GM18868 (cell line): ENCODE measurements at regions not wholly inside any gene's neighbourhood (a gene's known extent, or its start where the extent isn't known, plus 50 kb on each side); places are given as distances from the start of the nearest gene placed in this dataset.
A peak's percentile ranks its signal among the peaks of the same experiment; 100 is the strongest.

Experiments used
- ATAC-seq: cut with Tn5 transposase; IDR thresholded peaks from one replicate; pipeline ENCODE4 v1.9.1; 2021; ENCODE audit warnings: mild to moderate bottlenecking, moderate library complexity; ENCODE audit not compliant: unreplicated experiment

DNA sequence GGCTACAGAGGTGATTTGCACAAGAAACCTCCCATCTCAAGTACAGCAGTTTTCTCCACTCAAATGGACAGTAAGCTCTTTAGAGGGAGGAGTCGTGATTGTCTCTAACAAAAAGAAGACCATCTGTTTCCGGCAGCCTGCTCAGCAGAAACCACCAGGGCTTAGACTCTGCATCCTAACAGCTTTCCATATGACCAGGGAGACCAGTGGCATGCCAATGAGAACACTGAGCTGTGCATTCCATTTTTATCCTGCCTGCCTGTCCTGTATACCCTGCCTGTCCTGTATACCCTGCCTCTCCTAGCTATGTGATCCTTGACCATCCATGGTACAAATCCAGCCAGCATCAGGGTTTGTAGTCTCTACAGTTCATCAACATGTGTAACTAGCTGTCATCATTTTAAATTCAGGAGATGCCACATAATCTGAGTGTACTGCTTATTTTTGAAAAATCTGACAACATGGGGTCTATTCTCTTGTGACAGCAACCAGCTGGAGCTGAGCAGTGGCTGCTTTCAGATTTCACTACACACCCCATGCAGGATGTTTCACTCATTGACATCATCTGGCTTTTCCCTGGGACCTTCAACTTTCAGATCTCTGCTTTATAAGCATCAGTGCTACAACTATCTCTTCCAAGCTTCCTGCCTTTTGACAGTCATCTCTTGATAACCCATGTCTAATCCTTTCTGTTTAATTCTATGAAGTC, 50.5 kb upstream of the POU2AF2 start:
- ATAC-seq, result no peak

DNA sequence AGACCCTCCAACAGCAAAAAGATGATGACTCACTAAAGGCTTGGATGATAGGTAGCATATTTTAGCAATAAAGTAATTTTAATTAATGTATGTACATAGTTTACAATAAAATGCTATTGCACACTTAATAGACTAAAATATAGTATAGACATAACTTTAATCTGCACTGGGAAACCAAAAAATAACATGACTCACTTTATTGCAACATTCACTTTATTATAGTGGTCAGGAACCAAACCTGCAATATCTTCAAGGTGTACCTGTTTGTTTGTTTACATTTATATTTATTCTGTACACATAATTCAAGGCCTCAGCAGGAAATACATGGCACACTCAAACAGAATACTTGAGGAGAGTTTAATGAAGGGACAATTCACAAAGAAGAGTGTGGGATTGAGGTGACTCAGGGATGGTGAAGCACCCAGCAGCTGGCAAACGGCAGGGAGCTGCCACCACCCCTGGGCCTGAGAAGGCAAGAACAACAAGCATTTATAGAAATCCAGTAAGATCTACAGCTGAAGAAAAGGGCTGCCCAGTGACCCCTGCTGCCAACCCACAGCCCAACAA, 51.5 kb upstream of the POU2AF2 start:
- ATAC-seq, result no peak

DNA sequence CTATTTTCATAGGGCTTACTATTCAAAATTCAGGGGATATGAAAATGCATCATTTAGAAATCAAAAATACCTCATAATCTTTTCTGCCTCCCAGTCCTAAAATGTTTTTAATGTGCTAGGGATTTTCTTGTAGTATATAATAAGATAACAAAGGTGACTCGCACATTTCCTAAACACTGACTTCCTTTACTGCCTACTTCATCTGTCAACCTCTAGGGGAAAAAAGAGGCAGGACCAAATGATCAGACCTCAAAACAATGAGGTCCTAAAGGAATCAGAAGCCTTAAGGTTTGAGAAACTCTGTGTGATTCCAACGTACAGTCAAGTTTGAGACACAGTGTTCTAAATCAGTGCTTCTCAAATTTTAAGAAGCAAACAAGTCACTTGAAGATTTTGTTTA, 56.1 kb upstream of the POU2AF2 start:
- no peak for ATAC-seq

GRCh38 chr11:111186308-111186915, 59.1 kb upstream of the POU2AF2 start:
- no peak for ATAC-seq

DNA sequence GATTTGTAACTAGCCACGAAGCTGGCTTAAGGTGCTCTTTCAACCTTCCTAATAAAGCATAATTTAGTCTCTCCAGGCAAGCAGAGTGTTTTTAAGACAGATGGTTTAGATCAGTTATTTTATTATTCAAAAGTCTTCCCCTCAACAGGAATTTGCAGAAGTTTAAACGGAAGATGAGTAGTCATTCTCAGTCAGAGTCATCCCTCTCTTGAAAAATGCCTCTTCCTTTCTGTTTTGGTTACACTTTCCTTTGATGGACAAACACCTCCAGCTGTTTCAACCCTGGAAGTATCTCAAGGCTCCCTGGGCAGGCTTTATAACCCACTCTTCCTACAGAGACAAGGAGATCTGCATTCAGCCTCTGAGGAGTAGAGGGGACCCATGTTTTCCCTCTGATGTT, 60.3 kb upstream of the POU2AF2 start:
- no peak for ATAC-seq

DNA sequence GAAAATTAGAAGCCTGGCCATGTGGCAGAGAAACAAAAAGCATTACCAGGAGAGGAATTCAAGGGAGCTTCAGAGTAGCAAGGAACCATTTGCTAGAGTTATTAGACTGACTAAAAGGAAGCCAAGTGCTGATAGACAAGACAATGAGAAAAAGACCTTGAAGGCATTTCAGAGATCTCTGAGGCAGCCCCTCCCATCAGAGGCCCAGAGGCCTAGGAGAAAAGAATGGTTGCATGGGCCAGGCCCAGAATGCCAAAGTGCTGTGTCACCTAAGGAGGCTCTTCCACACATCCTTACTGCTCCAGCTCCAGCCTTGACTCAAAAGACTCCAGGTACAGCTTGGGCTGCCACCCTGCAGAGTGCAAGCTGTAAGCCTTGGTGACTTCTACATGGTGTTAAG, 61.8 kb upstream of the POU2AF2 start:
- ATAC-seq, result no peak

DNA sequence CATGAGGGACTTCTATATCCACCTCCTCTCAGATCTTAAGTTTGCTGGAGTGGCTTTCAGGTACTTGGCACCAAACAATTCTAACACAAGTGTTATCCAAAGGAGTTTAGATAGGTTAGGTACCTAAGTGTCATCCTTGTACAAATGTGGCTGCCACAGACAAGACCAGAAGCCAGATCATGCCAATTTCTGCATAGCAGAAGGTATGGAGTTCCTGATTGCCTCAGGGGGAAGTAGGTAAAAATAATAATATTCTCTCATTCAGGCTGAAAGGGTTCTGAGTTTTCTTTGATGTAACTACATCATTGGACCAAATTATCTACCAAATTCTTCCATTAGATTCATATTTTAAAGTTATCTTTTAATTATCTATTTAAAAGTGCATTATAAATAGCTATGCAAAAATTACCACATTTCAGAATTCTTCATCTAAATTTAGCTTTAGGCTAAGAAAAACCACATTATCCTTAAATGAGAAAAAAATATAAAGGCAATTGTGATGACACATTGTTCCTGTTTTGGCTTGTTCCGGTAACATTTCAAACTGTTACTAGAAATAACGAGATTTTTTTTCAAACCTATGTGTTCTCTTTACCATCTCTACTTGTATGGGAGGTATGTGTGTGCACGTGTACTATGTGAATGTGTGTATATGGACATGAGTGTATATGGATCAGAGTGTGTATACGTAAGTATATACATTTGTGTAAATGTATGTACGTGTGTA, 66.2 kb upstream of the POU2AF2 start:
- ATAC-seq, result no peak

DNA sequence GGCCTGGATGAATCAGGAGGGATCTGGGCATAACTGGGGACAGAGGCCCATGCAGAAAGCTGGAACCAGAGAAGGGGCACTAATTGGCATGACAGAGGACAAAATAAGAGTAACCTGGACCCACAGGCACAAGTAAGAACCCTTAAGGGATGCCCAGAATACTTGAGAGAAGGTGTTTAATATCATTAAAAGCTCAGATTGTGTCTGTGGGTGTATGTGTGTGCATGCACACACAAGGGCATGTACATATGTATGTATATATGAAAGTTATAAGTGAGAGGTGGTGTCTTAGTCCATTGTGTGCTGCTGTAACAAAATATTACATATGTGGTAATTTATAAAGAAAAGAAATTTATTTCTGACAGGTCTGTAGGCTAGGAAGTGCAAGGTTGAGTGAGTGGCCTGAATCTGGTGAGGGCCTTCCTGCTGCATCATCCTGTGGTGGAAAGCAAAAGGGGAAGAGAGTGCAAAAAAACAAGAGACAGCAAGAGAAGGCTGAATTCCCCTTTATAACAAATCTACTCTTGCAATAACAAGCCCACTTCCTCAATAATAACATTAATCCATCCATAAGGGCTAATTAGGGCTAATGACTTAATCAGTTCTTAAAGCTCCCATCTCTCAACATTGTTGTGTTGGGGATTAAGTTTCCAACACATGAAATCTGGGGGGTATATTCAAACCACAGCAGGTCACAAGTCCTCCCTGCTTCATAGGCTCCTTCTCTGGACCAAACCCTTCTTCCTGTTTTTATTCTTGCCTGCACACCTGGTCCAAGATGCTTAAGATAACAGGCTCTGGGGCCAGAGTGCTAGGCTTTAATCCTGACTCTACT, 68.3 kb upstream of the POU2AF2 start:
- ATAC-seq, result peak; percentile 86

GRCh38 chr11:111176603-111177002, 68.9 kb upstream of the POU2AF2 start:
- ATAC-seq, result peak; percentile 29

GRCh38 chr11:111173221-111173620, 72.3 kb upstream of the POU2AF2 start:
- ATAC-seq, result no peak

- no peak for ATAC-seq
These were observed 73.1 kb upstream of the POU2AF2 start for GRCh38 chr11:111172321-111172862.

DNA sequence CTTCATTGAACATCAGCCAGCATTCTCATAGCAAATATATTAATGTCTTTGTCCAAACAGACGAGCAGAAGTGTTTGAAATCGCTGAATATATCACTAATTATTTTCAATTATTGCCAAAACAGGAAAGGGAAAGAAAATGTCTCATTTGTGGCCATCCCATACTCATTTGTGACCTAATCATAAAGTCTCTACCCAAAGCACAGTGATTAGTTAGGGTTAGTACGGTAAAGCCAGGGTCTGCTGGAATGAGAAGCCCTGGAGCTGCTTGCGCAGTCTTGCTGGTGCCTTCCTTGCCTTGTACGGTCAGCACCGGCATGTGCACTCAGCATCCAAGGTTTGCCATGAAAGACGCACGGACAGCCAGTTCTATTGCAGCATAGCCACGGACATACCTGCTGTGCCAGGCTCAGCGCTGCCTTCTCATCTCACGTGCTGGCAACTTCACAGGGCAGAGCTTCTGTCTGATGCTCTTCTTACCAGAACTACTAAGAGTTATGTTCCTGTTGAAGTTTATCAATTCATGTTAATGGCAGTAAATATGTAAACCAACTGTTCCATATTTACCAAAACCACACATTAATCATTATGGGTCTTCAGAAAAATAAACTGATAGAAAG, 74.7 kb upstream of the POU2AF2 start:
- ATAC-seq, result no peak

GRCh38 chr11:111169367-111169766, 76.2 kb upstream of the POU2AF2 start:
- ATAC-seq, result no peak

- ATAC-seq, result no peak
These were observed 76.7 kb upstream of the POU2AF2 start for GRCh38 chr11:111168871-111169270.

GRCh38 chr11:111167666-111168065, 77.9 kb upstream of the POU2AF2 start:
- no peak for ATAC-seq

DNA sequence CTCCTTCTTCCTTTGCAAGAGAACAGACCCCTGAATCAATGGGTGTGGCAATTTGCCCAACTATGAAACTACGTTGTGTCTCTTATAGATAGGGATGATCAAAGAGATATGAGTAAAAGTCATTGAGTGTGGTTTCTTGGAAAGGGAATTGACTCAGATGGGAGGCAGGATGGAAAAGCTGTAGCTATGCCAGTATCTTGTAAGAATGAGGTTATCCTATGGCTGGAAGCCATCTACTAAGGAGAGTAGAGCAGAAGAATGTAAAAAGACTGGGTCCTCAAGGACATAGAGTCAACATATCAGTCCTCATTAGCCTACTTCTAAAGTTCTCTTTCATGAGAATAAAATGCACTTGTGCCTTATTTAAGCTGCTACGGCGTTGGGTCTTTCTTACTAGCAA, 78.9 kb upstream of the POU2AF2 start:
- ATAC-seq, result no peak

DNA sequence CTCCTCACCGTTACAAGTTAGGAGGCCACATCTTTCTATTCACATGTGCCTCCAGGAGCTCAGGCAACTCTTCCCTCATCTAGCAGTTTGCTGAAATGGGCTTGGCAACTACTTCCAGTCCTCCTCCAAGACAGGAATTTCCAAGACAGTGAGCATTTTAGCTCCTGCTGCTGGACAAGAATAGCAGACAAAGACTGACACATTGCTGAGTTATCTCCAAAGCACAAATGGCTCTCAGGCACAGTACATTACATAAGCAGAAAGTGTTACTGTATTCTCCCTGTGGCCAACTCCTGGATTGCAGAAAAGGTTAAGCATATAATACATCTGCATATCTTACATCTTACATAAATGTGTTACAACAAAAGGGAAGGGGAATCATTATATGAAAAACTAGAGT, 83.2 kb upstream of the POU2AF2 start:
- ATAC-seq, result no peak

- ATAC-seq, result no peak
These were observed 88.0 kb upstream of the POU2AF2 start for GRCh38 chr11:111157571-111157970.

DNA sequence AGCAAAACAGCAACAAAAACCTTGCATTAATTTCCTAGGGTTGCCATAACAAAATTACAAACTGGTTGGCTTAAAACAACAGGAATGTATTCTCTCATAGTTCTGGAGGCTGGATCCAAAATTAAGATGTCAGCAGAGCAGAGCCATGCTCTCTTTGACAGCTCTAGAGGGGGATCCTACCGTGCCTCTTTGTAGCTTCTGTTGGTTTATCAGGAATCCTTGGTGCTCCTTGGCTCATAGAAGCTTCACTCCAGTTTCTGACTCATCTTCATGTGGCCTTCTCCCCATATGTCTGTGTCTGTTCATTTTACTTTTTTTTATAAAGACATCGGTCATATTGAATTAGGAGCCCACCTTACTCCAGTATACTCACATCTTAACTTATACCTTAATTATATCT, 90.5 kb upstream of the POU2AF2 start:
- no peak for ATAC-seq

- ATAC-seq, result no peak
These were observed 92.3 kb upstream of the POU2AF2 start for GRCh38 chr11:111153194-111153593.
